HG02884 (cell line): ENCODE measurements at regions not wholly inside any gene's neighbourhood (a gene's known extent, or its start where the extent isn't known, plus 50 kb on each side); places are given as distances from the start of the nearest gene placed in this dataset.
"Not testable (repeated sequence)": the region's sequence is repeated elsewhere in the genome, so short reads cannot be mapped to it uniquely, and the experiment has no call there.

Experiments
- ATAC-seq: cut with Tn5 transposase; IDR thresholded peaks from one replicate; pipeline ENCODE4 v1.9.1; 2021; ENCODE audit warnings: mild to moderate bottlenecking, moderate library complexity; ENCODE audit not compliant: unreplicated experiment

DNA sequence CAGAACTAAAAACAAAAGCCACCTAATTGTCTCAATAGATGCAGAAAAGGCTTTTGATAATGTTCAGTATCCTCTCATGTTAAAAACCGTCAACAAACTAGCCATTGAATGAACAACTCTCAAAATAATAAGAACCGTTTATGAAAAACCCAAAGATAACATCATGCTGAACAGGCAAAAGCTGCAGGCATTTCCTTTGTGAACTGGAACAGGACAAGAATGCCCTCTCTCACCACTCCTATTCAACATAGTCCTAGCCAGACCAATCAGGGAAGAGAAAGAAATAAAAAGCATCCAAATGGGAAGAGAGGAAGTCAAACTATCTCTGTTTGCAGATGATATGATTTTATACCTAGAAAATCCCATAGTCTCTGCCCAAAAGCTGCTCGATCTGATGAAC, 179.6 kb upstream of the EDNRB start:
- ATAC-seq = no peak

DNA sequence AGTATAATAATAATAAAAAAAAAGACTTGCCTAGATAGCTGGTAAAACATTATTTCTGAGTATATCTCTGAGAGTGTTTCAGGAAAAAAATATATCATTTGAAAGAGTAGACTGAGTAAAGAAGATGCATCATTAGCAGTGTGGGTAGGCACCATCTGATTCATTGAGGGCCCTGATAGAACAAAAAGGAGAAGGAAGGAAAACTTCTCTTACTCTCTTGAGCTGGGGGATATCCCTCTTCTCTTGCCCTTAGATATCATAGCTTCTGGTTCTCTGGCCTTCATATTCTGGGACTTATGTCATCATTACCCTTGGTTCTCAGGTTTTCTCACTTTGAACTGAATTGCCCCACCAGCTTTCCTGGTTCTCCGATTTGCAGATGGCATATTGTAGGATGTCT, 177.6 kb upstream of the EDNRB start:
- no peak for ATAC-seq

DNA sequence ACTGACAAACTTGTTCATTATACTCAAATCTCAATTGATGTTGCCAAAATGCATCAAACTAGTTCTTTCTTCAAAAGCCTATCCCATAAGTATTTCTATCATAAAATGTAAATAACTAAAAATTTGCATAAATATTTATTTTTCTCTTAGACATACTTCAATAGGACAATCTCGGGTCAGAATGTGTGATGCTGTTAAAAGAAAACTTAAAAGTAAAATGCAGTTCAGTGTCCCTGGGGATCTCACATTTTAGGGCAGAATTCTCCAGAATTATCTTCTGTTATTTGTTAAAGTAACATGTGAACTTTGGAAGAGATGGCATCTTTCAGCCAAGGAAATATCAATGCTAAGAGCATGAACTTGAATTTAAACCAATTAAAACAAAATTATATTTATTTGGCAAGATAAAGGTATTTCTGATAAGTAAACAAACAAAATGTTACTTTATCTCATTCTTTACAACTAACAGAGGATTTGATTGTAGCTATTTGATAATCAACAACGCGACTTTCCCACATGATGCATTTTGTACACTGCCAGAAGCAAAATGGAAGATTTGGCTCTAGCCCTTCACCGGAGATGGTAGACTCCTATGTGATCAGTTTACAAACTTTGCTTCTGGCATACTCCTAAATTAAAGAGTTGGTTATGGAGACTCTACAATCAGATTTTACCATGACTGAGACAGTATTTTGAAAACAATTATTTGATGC, 169.5 kb upstream of the EDNRB start:
- no peak for ATAC-seq

DNA sequence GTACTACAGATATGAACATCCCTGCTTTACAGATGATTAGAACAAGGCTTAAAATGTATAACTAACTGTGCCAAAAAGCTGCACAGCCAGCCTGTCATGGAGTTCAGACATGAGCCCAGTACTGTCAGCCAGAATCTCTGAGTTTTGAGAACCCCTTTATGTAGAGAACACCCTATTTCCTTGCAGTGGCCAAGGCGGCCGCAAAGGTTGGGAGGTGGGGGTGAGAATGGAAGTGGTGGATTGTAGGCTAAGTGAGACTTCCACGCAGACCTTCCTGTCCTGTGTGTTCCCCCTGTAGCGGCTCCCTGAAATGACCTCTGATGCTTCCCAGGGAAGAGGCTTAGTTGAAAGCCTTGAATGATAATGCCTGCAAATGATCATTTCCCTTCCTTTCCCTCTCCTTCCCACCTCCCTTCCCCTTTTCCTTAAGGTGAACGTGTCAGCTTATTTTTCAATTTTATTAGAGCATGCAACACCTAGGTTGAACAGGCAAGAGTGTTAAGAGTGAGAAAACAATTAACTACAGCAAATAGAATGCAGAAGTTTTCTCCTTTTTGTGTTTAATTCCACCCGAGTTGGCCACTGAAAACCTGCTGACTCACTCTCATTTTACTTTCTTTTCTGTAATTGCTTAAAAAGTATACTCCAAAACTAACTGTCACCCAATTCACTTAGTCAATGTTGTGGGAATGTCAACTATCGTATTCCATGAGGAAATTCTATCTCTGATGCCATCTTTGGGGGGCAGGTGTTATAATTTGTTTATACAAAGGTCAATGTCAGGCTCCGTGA, 167.0 kb upstream of the EDNRB start:
- no peak for ATAC-seq

DNA sequence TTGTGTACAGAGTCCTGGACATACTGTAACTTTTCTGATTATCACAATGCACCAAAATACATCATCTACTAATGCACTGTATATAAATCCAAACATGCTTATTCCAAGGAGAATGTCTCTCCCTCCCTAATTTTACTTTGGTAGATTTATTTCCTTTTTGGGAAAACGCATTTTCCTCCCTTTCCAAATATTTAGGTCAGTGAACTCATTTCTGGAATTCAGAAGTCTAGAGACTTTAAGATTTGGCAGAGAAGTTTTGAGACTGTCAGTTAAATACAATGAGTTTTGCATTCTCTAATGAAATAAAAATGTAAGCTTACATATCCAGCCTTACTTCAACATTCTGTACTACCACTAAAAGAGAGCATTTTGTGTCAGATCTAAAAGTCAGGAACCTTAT, 165.8 kb upstream of the EDNRB start:
- no peak for ATAC-seq

DNA sequence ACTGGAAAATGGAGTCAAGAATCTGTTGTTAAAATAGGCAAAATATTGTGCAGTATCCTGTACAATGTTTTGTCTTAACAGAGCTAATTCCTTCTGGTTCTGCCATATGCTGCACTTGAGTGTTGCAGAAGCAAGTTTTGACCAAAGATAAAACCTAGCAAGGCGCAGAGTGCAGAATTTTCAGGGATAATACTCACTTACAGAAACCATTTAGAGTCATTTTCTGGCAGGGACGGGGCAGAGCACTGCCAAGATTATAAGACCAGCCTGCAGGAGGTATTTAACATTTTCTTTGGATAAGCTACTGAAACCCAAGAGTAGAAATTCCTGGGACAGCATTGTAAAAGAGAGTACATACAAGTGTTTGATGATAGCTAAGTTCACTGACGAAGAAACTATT, 159.5 kb upstream of the EDNRB start:
- no peak for ATAC-seq

DNA sequence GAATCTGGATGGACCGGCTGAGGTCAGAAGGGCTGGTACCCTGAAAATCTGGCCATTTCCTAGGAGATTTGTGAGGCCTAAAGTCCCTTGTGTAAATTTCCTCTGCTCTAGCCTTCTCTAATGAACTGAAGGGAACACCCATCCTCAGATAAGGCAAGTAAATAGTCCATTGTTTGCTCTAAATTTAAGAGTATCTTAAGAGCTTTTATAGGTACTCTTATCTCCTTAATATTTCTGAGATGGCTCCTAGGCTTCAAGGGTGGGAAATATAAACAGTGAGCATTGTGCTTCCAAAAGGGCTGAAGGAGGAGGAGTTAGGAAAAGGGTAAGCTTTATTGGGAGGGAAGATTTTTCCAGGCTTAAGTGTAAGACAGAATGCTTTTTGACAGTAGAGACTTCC, 148.7 kb upstream of the EDNRB start:
- ATAC-seq = no peak

DNA sequence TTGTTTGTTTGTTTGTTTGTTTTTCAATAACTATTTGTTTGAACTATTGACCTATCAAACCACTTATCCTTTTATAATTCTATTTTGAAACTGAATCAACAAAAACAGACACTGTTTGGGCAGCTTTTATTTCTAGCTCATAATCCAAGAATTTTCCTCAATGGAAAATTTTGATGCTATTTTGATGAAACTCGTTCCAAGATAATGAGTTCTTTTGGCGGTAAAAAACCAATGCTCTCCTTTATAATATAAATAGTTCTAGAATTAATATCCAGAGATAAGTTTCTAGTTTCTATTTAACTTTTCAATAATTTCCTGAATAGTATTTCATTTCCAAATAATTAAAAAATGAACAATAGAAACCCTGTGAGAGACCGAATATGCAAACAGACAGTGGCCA, 146.5 kb upstream of the EDNRB start:
- ATAC-seq = no peak

DNA sequence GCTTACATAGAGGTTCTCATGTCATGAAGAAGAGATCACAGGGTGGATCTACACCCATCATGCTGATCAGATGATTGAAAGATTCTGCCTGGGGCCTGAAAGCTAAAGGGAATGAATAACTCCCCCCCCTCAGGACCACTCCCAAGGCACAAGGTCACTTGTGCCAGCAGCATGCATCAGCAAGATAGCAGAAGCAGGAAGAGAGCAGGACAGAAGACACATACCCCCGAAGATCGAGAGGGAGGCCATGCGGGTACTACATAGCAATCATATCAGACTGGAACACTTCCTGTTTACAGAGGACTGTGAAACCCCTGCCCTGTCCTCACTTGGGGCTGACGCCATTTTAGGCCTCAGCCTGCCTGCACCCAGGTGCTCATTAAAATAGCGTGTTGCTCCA, 143.2 kb upstream of the EDNRB start:
- ATAC-seq = no peak

DNA sequence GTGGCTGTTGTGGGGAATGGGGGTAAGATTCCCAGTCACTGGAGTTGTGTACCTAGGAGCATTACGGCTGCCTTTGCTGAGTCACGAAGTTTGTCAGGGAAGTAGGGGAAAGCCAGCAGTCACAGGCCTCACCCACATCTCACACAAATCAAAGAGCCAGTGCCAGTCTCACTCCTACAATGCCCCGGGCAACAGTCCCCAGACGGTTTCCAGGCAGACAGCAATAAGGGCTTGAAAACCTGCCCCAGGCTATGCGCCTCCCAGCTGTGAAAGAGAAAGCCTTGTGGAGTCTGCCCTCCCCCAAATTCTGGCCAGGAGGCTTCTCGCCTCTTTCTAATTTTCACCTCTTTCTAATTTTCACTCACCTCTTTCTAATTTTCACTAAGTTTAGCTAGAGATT, 142.3 kb upstream of the EDNRB start:
- no peak for ATAC-seq

DNA sequence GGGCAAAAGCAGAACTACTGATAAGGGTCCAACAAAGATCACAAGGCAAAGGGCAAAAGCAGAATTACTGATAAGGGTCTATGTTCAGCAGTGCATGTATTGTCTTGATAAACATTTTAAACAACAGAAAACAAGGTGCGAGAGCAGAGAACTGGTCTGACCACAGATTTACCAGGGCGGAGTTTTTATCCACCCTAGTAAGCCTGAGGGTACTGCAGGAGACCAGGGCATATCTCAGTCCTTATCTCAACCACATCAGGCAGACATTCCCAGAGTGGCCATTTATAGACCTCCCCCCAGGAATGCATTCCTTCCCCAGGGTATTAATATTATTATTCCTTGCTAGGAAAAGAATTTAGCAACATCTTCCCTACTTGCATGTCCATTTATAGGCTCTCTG, 138.2 kb upstream of the EDNRB start:
- not testable (repeated sequence) for ATAC-seq

DNA sequence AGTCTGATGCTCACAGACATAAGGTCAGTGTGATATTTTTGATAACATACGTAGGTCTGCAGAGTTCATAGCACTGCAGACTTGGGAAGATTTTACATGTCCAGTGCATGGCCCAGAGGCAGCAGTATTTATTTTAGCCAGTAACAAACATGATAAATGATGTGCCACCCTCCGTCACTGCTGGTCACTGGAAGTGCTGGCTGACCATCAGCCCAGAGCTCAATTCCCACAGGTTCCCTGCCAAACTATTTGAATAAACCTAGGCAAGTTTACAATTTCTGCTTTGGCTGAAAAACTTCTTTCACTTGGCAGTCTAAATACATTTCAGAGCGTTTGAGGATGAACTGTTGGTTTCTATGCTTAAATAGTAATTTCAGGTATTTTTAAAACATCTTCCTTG, 135.5 kb upstream of the EDNRB start:
- no peak for ATAC-seq

DNA sequence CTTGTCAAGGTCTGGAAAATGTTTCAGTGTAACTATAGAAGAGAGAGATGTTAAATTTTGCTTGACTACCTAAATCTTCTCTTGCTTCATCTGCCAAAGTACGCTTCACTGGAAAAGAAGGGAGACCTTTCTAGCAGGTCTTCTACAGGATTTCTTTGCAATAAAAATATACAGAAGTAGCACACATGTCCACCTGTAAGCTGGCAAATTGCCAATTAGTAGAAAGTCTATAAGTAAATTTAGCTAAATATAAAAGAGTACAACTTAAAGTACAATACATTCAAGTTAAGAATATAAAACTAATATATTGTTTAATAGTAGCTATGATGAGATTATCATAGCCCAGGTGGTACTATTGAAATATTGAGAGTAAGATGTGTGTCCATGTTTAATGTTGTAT, 128.5 kb upstream of the EDNRB start:
- ATAC-seq = no peak

DNA sequence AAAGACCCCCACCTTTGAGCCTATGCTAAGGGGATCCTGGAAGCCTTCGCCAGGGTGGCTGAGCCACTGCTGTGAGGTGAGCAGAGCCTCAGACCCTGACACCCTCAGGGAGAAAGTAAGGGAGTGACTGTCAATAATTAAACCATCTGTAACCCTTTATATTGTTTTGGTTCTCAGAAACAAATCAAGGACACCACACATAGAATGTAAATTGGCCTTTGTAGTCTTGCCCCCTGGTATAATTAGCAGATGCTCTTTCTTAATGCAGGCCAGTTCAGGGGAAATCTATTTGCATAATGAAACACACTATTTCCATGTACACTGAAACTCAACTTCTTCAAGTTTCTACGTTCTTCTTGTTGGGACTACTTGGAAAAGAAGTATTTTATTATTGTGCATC, 127.7 kb upstream of the EDNRB start:
- ATAC-seq = peak; percentile 67

DNA sequence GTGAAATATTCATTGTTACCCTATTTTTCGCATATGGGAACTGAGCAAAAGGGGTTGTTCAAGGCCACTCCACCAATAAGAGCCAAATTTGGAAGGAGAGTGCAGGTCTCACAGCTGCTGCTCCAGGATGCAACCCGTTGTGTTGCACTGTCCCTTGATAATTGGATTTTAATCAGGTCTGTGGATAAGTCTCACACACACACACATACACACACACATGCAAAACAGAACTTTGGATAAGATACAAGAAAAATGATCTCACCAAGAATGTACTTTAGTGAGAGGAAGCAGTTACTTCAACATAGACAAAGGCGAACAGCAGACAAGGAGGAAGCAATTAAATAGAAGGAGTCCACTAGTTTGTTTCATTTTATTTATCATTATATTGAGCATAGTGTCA, 127.3 kb upstream of the EDNRB start:
- ATAC-seq = peak; percentile 29

DNA sequence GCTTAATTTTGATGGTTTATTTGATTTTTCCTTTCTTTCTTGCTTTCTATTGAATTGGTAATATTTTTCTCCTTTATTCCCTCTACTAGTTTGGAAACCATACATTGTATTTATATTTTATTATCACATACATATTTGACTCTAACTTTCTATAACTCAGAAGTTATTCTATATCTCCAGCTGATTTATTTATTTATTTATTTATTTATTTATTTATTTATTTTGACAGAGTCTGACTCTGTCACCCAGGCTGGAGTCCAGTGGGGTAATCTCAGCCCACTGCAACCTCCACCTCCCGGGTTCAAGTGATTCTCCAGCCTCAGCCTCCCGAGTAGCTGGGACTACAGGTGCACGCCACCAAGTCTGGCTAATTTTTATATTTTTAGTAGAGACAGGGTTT, 122.7 kb upstream of the EDNRB start:
- ATAC-seq = not testable (repeated sequence)

DNA sequence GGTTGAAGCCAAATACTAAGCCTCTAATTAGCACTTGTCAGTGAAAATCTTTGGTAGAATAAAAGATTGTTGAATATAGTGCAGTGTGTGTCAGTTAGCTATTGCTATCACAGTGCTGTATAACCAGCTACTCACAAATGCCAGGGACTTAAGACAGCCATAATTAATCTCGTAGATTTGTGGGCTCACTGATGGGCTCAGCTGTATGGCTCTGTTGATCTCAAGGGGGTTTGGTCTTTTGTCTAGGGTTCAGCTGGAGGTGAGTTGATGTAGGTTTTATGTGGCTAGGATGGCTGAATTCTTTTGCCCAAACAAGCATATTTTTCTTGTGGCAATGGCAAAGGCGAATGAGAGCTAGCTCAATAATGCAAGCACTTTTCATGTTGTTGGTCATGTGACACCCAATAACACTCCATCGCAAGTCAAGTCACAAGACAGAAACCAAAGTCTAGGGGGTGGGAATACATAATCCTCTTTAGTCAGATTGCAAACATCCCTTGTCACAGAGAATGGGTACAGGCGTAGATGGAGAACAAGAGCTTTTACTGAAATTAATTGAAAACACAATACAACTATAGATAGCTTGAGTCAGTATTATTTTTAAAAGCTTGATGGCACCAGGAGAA, 121.7 kb upstream of the EDNRB start:
- ATAC-seq = no peak

DNA sequence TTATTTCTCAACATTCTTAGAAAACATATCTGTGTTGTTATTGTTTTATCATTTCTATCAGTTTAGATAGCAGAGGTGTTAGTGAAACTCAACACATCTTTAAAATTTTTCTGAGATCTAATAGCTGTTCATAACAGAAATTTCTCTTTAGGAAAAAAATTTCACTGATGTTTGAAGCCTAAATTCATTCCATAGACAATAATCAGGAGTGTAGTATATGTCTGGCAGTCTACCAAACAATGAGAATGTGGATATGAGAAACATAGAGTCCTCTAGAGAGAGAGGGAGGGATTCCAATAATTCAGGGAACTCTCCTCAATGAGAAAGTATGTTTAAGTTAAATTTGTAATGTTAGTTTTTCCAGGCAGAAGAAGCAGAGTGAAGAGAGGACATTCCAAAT, 118.2 kb upstream of the EDNRB start:
- no peak for ATAC-seq

DNA sequence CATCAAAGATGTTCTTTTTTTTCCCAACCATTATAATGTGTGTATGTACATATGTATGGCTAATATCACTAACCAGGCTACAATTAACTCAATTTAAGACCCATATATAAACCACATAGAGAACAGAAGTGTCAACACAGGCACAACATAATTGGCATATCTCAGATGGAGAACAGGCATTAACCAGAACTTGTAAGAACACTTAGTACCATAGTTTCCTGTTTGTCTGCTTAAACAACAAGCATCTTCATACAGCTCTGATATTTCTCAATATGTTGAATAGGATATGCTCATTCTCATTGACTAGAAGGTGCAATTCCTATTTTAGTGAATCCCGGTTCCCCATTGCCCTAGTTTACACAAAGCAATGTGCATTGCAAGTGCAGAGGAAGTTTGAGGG, 116.9 kb upstream of the EDNRB start:
- no peak for ATAC-seq

DNA sequence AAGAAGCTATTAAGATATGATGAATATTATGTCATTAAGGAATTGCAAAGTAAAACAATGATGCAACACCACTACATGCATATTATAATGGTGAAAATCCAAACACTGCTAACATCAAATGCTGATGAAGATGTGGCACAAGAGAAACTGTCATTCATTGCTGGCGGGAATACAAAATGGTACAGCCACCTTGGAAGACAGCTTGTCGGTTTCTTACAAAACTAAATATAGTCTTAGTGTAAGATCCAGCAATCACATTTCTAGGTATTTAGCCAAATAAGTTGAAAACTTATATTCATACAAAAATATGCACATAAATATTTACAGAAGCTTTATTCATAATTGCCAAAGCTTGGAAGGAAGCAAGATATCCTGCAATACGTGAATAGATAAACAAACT, 114.9 kb upstream of the EDNRB start:
- no peak for ATAC-seq

DNA sequence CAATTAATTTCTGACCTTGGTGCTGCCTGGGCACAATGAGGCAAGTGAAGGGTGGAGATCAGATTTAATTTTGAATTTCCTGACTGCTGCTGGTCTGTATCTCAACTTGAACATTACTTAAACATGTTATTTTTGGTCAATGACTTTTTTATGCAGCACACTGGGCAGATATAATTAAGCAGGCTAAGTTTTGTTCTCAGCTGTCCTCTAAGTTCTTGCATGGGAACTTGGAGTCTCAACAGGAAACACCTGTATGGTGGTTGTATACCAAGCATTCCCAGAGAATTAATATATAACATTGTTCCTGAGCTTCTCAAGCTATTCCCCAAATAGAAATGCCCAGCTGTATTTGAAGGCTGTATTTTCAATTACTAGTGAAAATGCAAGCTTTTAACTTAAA, 113.5 kb upstream of the EDNRB start:
- ATAC-seq = no peak

DNA sequence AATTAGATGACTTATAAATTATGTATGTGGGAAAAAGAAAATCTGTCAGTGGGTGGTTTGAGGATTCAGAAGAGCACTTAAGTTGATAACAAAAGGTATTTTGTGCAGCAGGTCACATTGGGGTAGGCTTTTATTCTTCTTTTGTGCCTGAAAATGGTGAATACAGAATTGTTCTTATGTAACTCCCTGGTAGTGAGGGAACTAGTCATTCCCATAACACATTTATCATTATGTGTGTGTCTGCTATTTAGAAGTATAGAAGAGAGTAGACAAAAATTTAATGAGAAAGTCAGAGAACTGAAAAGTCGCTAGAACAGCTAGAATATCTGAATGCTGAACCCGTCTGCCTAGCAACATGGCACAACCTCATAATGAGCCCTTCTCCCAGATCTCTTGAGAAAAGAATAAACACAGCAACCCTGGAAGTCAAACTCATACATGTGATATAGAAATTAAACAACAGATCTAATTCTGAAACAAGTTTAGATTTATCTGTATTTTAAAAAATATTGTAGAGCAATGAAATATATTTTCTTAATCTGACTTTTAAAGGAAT, 111.8 kb upstream of the EDNRB start:
- no peak for ATAC-seq
